ENCODE measurements at regions not wholly inside any gene's neighbourhood (a gene's known extent, or its start where the extent isn't known, plus 50 kb on each side); places are given as distances from the start of the nearest gene placed in this dataset.

- TF ChIP-seq CTCF (IDR thresholded peaks at IDR 0.05) = no peak
- no peak for TF ChIP-seq POLR2A (IDR thresholded peaks at IDR 0.05)
Measured at GRCh38 chr9:38232895-38233294, 159.6 kb upstream of the ALDH1B1 start.
